ENCODE measurements at regions not wholly inside any gene's neighbourhood (a gene's known extent, or its start where the extent isn't known, plus 50 kb on each side); places are given as distances from the start of the nearest gene placed in this dataset.

DNA sequence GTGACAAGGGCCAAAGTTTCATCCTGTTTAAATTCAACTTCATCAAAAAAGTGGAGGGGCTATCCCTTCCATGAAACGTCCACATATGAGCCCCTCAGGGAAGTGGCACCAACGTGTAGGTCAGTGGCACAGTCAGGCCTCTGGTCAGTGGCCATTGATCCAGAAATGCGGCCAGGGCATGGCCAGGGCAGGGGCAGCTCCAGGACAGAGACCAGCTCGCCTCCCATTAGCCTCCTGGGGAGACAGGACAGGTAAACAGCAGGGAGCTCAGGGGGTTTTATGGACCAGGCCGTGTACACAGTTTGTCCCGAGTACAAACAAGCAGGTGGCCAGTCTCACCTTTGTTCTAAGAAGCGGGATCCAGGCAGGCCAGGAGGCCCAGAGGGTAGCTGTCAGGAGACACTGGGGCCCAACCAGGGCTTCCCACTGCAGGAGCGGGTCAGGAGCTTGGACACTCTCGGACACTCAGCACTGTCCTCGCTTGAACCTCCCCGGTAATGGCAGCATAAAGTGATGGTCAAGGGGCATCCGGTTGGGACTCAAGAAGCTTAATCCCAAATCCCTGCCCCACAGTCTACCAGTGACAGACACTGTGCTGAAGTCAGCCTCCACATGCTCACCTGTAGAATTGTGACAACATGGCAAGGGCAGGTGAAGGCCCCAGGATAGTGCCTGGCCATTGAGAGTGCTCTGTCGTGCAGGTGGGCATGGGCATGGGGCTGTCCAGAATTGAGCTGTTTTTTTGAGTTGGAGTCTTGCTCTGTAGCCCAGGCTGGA is 144.1 kb upstream of the ERRFI1 start (continued):
- TF ChIP-seq, protein P1, sequence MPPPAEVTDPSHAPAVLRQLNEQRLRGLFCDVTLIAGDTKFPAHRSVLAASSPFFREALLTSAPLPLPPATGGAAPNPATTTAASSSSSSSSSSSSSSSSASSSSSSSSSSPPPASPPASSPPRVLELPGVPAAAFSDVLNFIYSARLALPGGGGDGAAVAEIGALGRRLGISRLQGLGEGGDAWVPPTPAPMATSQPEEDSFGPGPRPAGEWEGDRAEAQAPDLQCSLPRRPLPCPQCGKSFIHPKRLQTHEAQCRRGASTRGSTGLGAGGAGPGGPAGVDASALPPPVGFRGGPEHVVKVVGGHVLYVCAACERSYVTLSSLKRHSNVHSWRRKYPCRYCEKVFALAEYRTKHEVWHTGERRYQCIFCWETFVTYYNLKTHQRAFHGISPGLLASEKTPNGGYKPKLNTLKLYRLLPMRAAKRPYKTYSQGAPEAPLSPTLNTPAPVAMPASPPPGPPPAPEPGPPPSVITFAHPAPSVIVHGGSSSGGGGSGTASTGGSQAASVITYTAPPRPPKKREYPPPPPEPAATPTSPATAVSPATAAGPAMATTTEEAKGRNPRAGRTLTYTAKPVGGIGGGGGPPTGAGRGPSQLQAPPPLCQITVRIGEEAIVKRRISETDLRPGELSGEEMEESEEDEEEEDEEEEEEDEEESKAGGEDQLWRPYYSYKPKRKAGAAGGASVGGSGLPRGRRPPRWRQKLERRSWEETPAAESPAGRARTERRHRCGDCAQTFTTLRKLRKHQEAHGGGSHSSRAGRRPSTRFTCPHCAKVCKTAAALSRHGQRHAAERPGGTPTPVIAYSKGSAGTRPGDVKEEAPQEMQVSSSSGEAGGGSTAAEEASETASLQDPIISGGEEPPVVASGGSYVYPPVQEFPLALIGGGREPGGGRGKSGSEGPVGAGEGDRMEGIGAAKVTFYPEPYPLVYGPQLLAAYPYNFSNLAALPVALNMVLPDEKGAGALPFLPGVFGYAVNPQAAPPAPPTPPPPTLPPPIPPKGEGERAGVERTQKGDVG (CRISPR knock-in tag; IDR thresholded peaks at IDR 0.05; ENCODE audit: borderline replicate concordance): peak; percentile 98; the same call in 1 of the 2 replicates
- TF ChIP-seq SP4 (CRISPR knock-in tag; IDR thresholded peaks at IDR 0.05) (0 out of 2 replicates have a peak, but pooled peaks have one; percentile 24), RAD21 (CRISPR knock-in tag; IDR thresholded peaks at IDR 0.05) (no peak; the same call in 1 of the 2 replicates), AHR (CRISPR knock-in tag; IDR thresholded peaks at IDR 0.05) (no peak; the same call in 1 of the 2 replicates), RFXANK (CRISPR knock-in tag; IDR thresholded peaks at IDR 0.05) (peak; percentile 34; the same call in 1 of the 2 replicates), ZNF205 (CRISPR knock-in tag; IDR thresholded peaks at IDR 0.05) (no peak), GPN1 (CRISPR knock-in tag; IDR thresholded peaks at IDR 0.05; ENCODE audit: borderline replicate concordance) (no peak), NKX3-1 (CRISPR knock-in tag; IDR thresholded peaks at IDR 0.05) (no peak), MTF2 (CRISPR knock-in tag; IDR thresholded peaks at IDR 0.05; ENCODE audit: borderline replicate concordance) (no peak), SOX5 (CRISPR knock-in tag; IDR thresholded peaks at IDR 0.05; ENCODE audit: borderline replicate concordance) (peak; percentile 82), ZNF441 (CRISPR knock-in tag; IDR thresholded peaks at IDR 0.05; ENCODE audit: borderline replicate concordance) (peak; percentile 40), ZGPAT (CRISPR knock-in tag; IDR thresholded peaks at IDR 0.05) (peak; percentile 85), ZBTB3 (CRISPR knock-in tag; IDR thresholded peaks at IDR 0.05; ENCODE audit: borderline replicate concordance, low read depth) (peak; percentile 93), MEIS1 (CRISPR knock-in tag; IDR thresholded peaks at IDR 0.05; ENCODE audit: borderline replicate concordance) (peak; percentile 79), AGO1 (IDR thresholded peaks at IDR 0.05; ENCODE audit: low read depth, low read length, poor library complexity, severe bottlenecking) (no peak), PRPF4 (IDR thresholded peaks at IDR 0.05; ENCODE audit: low read depth, low read length, poor library complexity, severe bottlenecking) (no peak), ZNF713 (CRISPR knock-in tag; IDR thresholded peaks at IDR 0.05) (no peak), ZMYM3 (CRISPR knock-in tag; IDR thresholded peaks at IDR 0.05) (peak; percentile 77; the same call in 1 of the 2 replicates), ATM (IDR thresholded peaks at IDR 0.05; ENCODE audit: borderline replicate concordance) (no peak), SNAPC5 (CRISPR knock-in tag; IDR thresholded peaks at IDR 0.05; ENCODE audit: borderline replicate concordance) (no peak)
- TF ChIP-seq, protein P2, sequence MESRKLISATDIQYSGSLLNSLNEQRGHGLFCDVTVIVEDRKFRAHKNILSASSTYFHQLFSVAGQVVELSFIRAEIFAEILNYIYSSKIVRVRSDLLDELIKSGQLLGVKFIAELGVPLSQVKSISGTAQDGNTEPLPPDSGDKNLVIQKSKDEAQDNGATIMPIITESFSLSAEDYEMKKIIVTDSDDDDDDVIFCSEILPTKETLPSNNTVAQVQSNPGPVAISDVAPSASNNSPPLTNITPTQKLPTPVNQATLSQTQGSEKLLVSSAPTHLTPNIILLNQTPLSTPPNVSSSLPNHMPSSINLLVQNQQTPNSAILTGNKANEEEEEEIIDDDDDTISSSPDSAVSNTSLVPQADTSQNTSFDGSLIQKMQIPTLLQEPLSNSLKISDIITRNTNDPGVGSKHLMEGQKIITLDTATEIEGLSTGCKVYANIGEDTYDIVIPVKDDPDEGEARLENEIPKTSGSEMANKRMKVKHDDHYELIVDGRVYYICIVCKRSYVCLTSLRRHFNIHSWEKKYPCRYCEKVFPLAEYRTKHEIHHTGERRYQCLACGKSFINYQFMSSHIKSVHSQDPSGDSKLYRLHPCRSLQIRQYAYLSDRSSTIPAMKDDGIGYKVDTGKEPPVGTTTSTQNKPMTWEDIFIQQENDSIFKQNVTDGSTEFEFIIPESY (CRISPR knock-in tag; IDR thresholded peaks at IDR 0.05): no peak
